Kidney (tissue), 13 donors: ENCODE measurements at regions not wholly inside any gene's neighbourhood (a gene's known extent, or its start where the extent isn't known, plus 50 kb on each side); places are given as distances from the start of the nearest gene placed in this dataset.

Experiments used
- DNase-seq, 5 donors: peaks; one replicate each; pipeline ENCODE4 v3.0.0-alpha.2; 2013 to 2020
- FAIRE-seq: peaks from 2 replicates; lab custom pipeline; 2012; peaks lifted over from hg19 to GRCh38; lab: Jason Lieb, UNC
- H3K27ac ChIP-seq, 2 donors: one replicate each; pipeline ENCODE4 v1.7.0; 2013; ENCODE audit warnings: low read depth in 2 of 2, low read length in 2 of 2, inconsistent platforms in 1 of 2
- H3K27me3 ChIP-seq: one replicate; pipeline ENCODE4 v1.7.1; 2013; ENCODE audit warnings: low read length, inconsistent platforms; ENCODE audit not compliant: control insufficient read depth, insufficient read depth
- H3K36me3 ChIP-seq, 3 donors: one replicate each; pipeline versions ENCODE4 v1.7.0 to v1.7.1; 2013; ENCODE audit warnings: low read length in 3 of 3, control low read depth in 1 of 3, inconsistent platforms in 1 of 3; ENCODE audit not compliant: insufficient read depth in 3 of 3, control insufficient read depth in 2 of 3
- H3K4me1 ChIP-seq, 3 donors: one replicate each; pipeline versions ENCODE4 v1.7.0 to v1.7.1; 2013; ENCODE audit warnings: low read length in 3 of 3, inconsistent platforms in 1 of 3, low read depth in 1 of 3; ENCODE audit not compliant: control insufficient read depth in 2 of 3, insufficient read depth in 2 of 3
- H3K4me3 ChIP-seq, 3 donors: one replicate each; pipeline versions ENCODE4 v1.7.0 to v1.8.1; 2013; ENCODE audit warnings: low read length in 3 of 3, control low read depth in 1 of 3, inconsistent platforms in 1 of 3
- H3K9ac ChIP-seq, 3 donors: one replicate each; pipeline versions ENCODE4 v1.7.0 to v1.7.1; 2013; ENCODE audit warnings: low read length in 3 of 3, control low read depth in 1 of 3, inconsistent platforms in 1 of 3
- H3K9me3 ChIP-seq, 3 donors: one replicate each; pipeline versions ENCODE4 v1.7.0 to v1.7.1; 2013; ENCODE audit warnings: low read length in 3 of 3, control low read depth in 1 of 3, inconsistent platforms in 1 of 3; ENCODE audit not compliant: control insufficient read depth in 2 of 3, insufficient read depth in 1 of 3
- CTCF ChIP-seq: IDR thresholded peaks from 3 replicates; pipeline ENCODE4 v1.5.1; 2012; ENCODE audit warnings: mild to moderate bottlenecking, moderate library complexity, borderline replicate concordance; ENCODE audit not compliant: insufficient read depth; ENCODE audit errors: extremely low read depth
- intact Hi-C: fragments of 100-400 bp; cut with DNase I; formaldehyde crosslinking; loops from one replicate; pipeline ENCODE4 v1.11.1; 2022
- donor health status: control.
- donor health status: control.
- donor health status: control.
- donor health status: control.
- donor health status: control.
- donor health status: DM: yes; HTN: yes; CAD: no.
- donor health status: Normal renal cell carcinoma (clear cell type).

GRCh38 chr2:15753811-15754702 lies 162.4 kb downstream of the DDX1 start:
- Histone ChIP-seq H3K27ac (no peak overlapping the region), H3K4me1 (peaks cover 0 to 2% (median 0%) of the 10 kb centered on the region in 3 donors), H3K36me3 (no peaks in the 10 kb centered on the region), H3K27me3 (no peaks in the 10 kb centered on the region), H3K9ac (no peak overlapping the region), H3K9me3 (no peaks in the 10 kb centered on the region), H3K4me3 (no peak overlapping the region)
- no peak for TF ChIP-seq CTCF
- intact Hi-C loops = no loop called here
- FAIRE-seq (no peak), DNase-seq (no peak)

- Histone ChIP-seq H3K36me3 (no peaks in the 10 kb centered on the region), H3K4me3 (no peak overlapping the region), H3K9ac (no peak overlapping the region), H3K27me3 (no peaks in the 10 kb centered on the region), H3K27ac (no peak overlapping the region), H3K4me1 (no peaks in the 10 kb centered on the region), H3K9me3 (no peaks in the 10 kb centered on the region)
- no peak for TF ChIP-seq CTCF
- intact Hi-C loops = no loop called here
- DNase-seq (no peak), FAIRE-seq (no peak)
Observed at GRCh38 chr2:15754703-15755099, 163.0 kb downstream of the DDX1 start.

GRCh38 chr2:15755528-15755927 lies 163.9 kb downstream of the DDX1 start:
- Histone ChIP-seq H3K36me3 (no peaks in the 10 kb centered on the region), H3K4me1 (no peaks in the 10 kb centered on the region), H3K4me3 (no peak overlapping the region), H3K9ac (no peak overlapping the region), H3K27me3 (no peaks in the 10 kb centered on the region), H3K9me3 (no peaks in the 10 kb centered on the region), H3K27ac (no peak overlapping the region)
- TF ChIP-seq CTCF = no peak
- FAIRE-seq (no peak), DNase-seq (no peak)
- intact Hi-C loops = no loop called here
